ENCODE measurements at regions not wholly inside any gene's neighbourhood (a gene's known extent, or its start where the extent isn't known, plus 50 kb on each side); places are given as distances from the start of the nearest gene placed in this dataset.

DNA sequence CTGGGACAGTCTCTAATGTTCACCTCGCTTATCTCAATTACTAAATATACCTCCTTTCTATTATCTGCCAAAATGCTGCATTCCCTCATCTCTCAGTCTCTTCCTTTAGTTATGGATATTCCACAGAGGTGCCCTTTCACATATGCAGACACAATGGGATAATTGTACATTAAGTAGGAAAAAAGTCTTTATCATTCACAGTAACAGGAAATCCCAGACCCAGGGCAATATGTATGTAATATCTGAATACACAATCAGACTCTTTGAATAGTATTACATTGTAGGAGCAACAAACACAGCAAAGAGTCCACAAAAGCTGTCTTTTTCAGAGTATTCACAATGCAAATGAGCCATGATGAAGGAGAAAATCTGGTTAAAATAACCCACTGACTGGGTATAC, 1399.0 kb upstream of the ZEB2 start (continued):
- TF ChIP-seq, protein P1, sequence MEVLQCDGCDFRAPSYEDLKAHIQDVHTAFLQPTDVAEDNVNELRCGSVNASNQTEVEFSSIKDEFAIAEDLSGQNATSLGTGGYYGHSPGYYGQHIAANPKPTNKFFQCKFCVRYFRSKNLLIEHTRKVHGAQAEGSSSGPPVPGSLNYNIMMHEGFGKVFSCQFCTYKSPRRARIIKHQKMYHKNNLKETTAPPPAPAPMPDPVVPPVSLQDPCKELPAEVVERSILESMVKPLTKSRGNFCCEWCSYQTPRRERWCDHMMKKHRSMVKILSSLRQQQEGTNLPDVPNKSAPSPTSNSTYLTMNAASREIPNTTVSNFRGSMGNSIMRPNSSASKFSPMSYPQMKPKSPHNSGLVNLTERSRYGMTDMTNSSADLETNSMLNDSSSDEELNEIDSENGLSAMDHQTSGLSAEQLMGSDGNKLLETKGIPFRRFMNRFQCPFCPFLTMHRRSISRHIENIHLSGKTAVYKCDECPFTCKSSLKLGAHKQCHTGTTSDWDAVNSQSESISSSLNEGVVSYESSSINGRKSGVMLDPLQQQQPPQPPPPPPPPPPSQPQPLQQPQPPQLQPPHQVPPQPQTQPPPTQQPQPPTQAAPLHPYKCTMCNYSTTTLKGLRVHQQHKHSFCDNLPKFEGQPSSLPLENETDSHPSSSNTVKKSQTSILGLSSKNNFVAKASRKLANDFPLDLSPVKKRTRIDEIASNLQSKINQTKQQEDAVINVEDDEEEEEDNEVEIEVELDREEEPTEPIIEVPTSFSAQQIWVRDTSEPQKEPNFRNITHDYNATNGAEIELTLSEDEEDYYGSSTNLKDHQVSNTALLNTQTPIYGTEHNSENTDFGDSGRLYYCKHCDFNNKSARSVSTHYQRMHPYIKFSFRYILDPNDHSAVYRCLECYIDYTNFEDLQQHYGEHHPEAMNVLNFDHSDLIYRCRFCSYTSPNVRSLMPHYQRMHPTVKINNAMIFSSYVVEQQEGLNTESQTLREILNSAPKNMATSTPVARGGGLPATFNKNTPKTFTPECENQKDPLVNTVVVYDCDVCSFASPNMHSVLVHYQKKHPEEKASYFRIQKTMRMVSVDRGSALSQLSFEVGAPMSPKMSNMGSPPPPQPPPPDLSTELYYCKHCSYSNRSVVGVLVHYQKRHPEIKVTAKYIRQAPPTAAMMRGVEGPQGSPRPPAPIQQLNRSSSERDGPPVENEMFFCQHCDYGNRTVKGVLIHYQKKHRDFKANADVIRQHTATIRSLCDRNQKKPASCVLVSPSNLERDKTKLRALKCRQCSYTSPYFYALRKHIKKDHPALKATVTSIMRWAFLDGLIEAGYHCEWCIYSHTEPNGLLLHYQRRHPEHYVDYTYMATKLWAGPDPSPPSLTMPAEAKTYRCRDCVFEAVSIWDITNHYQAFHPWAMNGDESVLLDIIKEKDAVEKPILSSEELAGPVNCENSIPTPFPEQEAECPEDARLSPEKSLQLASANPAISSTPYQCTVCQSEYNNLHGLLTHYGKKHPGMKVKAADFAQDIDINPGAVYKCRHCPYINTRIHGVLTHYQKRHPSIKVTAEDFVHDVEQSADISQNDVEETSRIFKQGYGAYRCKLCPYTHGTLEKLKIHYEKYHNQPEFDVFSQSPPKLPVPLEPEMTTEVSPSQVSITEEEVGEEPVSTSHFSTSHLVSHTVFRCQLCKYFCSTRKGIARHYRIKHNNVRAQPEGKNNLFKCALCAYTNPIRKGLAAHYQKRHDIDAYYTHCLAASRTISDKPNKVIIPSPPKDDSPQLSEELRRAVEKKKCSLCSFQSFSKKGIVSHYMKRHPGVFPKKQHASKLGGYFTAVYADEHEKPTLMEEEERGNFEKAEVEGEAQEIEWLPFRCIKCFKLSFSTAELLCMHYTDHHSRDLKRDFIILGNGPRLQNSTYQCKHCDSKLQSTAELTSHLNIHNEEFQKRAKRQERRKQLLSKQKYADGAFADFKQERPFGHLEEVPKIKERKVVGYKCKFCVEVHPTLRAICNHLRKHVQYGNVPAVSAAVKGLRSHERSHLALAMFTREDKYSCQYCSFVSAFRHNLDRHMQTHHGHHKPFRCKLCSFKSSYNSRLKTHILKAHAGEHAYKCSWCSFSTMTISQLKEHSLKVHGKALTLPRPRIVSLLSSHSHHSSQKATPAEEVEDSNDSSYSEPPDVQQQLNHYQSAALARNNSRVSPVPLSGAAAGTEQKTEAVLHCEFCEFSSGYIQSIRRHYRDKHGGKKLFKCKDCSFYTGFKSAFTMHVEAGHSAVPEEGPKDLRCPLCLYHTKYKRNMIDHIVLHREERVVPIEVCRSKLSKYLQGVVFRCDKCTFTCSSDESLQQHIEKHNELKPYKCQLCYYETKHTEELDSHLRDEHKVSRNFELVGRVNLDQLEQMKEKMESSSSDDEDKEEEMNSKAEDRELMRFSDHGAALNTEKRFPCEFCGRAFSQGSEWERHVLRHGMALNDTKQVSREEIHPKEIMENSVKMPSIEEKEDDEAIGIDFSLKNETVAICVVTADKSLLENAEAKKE (CRISPR knock-in tag; IDR thresholded peaks at IDR 0.05): no peak
- TF ChIP-seq EZH2 (IDR thresholded peaks at IDR 0.05; ENCODE audit: low read depth, unreplicated experiment): no peak
- TF ChIP-seq ZNF331 (CRISPR knock-in tag; IDR thresholded peaks at IDR 0.05; ENCODE audit: low read depth): no peak
- TF ChIP-seq EZH2phosphoT487 (IDR thresholded peaks at IDR 0.05; ENCODE audit: unreplicated experiment): no peak
- no peak for TF ChIP-seq ZNF114 (CRISPR knock-in tag; IDR thresholded peaks at IDR 0.05)
- no peak for TF ChIP-seq CREB1 (CRISPR knock-in tag; IDR thresholded peaks at IDR 0.05; ENCODE audit: low read depth)

DNA sequence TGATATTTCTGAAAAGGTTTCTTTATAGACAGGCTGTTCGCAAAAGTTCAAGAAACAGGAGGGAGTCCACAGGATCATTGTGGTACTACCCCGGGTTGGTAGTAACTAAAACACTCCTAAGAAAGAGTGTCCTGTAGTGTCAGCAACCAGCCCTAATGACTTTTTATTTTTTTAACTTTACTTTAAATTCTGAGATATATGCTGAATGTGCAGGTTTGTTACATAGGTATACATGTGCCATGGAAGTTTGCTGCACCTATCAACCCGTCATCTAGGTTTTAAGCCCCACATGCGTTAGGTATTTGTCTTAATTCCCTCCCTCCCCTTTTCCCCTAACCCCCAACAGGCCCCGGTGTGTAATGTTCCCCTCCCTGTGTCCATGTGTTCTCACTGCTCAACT, 1396.9 kb upstream of the ZEB2 start:
- H3K36me3 Mint-ChIP-seq (ENCODE audit: low read depth): no peaks in the 10 kb centered on the region
- no peak for DNase-seq (ENCODE audit: low spot score)
- H3K4me3 ChIP-seq: no peak overlapping the region
- H3K36me3 ChIP-seq (ENCODE audit: insufficient read depth): no peaks in the 10 kb centered on the region
- peaks cover 9% of the 10 kb centered on the region; the same call in 2 of the 3 replicates for H3K4me1 Mint-ChIP-seq
- H2AFZ ChIP-seq: no peak overlapping the region
- no peak overlapping the region for H3K27ac ChIP-seq (ENCODE audit: low read depth)
- no peak overlapping the region for H3K27ac Mint-ChIP-seq
- H3K27me3 ChIP-seq (ENCODE audit: insufficient read depth): no peaks in the 10 kb centered on the region
- no peak overlapping the region for H3K4me2 ChIP-seq
- no peaks in the 10 kb centered on the region for H3K27me3 Mint-ChIP-seq (ENCODE audit: insufficient read depth, low read depth, poor library complexity)
- no peaks in the 10 kb centered on the region for H3K9me3 Mint-ChIP-seq
- no peaks in the 10 kb centered on the region for H3F3A ChIP-seq (replicated peaks; ENCODE audit: low read depth)
- no peaks in the 10 kb centered on the region for H3K9me2 ChIP-seq (ENCODE audit: insufficient read depth)
- peaks cover 19% of the 10 kb centered on the region for H3K4me1 ChIP-seq (ENCODE audit: insufficient read depth)
- no peaks in the 10 kb centered on the region for H3K79me2 ChIP-seq (replicated peaks; ENCODE audit: insufficient read depth)
- ATAC-seq: no peak
- no peaks in the 10 kb centered on the region for H4K20me1 ChIP-seq (replicated peaks; ENCODE audit: insufficient read depth)
- no peak overlapping the region for H3K4me3 Mint-ChIP-seq
- TF ChIP-seq EZH2phosphoT487 (IDR thresholded peaks at IDR 0.05; ENCODE audit: unreplicated experiment) (no peak), ZNF331 (CRISPR knock-in tag; IDR thresholded peaks at IDR 0.05; ENCODE audit: low read depth) (no peak), STAT1 (IDR thresholded peaks at IDR 0.05; ENCODE audit: unreplicated experiment) (no peak), JUNB (IDR thresholded peaks at IDR 0.05; ENCODE audit: unreplicated experiment) (no peak), CREB1 (CRISPR knock-in tag; IDR thresholded peaks at IDR 0.05; ENCODE audit: low read depth) (no peak)
- TF ChIP-seq, protein P2, sequence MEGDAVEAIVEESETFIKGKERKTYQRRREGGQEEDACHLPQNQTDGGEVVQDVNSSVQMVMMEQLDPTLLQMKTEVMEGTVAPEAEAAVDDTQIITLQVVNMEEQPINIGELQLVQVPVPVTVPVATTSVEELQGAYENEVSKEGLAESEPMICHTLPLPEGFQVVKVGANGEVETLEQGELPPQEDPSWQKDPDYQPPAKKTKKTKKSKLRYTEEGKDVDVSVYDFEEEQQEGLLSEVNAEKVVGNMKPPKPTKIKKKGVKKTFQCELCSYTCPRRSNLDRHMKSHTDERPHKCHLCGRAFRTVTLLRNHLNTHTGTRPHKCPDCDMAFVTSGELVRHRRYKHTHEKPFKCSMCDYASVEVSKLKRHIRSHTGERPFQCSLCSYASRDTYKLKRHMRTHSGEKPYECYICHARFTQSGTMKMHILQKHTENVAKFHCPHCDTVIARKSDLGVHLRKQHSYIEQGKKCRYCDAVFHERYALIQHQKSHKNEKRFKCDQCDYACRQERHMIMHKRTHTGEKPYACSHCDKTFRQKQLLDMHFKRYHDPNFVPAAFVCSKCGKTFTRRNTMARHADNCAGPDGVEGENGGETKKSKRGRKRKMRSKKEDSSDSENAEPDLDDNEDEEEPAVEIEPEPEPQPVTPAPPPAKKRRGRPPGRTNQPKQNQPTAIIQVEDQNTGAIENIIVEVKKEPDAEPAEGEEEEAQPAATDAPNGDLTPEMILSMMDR (conservative IDR thresholded peaks at IDR 0.05; ENCODE audit: low read depth in 2 of 2): no peak
- TF ChIP-seq, protein P3, sequence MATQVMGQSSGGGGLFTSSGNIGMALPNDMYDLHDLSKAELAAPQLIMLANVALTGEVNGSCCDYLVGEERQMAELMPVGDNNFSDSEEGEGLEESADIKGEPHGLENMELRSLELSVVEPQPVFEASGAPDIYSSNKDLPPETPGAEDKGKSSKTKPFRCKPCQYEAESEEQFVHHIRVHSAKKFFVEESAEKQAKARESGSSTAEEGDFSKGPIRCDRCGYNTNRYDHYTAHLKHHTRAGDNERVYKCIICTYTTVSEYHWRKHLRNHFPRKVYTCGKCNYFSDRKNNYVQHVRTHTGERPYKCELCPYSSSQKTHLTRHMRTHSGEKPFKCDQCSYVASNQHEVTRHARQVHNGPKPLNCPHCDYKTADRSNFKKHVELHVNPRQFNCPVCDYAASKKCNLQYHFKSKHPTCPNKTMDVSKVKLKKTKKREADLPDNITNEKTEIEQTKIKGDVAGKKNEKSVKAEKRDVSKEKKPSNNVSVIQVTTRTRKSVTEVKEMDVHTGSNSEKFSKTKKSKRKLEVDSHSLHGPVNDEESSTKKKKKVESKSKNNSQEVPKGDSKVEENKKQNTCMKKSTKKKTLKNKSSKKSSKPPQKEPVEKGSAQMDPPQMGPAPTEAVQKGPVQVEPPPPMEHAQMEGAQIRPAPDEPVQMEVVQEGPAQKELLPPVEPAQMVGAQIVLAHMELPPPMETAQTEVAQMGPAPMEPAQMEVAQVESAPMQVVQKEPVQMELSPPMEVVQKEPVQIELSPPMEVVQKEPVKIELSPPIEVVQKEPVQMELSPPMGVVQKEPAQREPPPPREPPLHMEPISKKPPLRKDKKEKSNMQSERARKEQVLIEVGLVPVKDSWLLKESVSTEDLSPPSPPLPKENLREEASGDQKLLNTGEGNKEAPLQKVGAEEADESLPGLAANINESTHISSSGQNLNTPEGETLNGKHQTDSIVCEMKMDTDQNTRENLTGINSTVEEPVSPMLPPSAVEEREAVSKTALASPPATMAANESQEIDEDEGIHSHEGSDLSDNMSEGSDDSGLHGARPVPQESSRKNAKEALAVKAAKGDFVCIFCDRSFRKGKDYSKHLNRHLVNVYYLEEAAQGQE (IDR thresholded peaks at IDR 0.05; ENCODE audit: unreplicated experiment): no peak

All from GM23338 (cell line).